Osteoblast (primary cell): ENCODE measurements at regions not wholly inside any gene's neighbourhood (a gene's known extent, or its start where the extent isn't known, plus 50 kb on each side); places are given as distances from the start of the nearest gene placed in this dataset.

Experiments used
- DNase-seq: peaks from one replicate; pipeline ENCODE4 v3.0.0; 2011; ENCODE audit warnings: low spot score, mixed read lengths; ENCODE audit not compliant: insufficient read length; ENCODE audit errors: missing footprints
- H2AFZ ChIP-seq: 2 replicates; pipeline ENCODE4 v1.6.0; 2011; ENCODE audit warnings: mild to moderate bottlenecking, low read length
- H3K27ac ChIP-seq: 2 replicates; pipeline ENCODE4 v1.5.1; 2011; ENCODE audit warnings: mild to moderate bottlenecking, low read depth, low read length, moderate library complexity
- H3K27me3 ChIP-seq: 2 replicates; pipeline ENCODE4 v1.6.0; 2012; ENCODE audit warnings: mild to moderate bottlenecking, control low read depth, inconsistent platforms, low read length, moderate library complexity; ENCODE audit not compliant: insufficient read depth
- H3K36me3 ChIP-seq: 2 replicates; pipeline ENCODE4 v1.5.1; 2011; ENCODE audit warnings: mild to moderate bottlenecking, low read length, control low read depth, moderate library complexity; ENCODE audit not compliant: insufficient read depth
- H3K4me1 ChIP-seq: 2 replicates; pipeline ENCODE4 v1.5.1; 2011; ENCODE audit warnings: mild to moderate bottlenecking, low read length, control low read depth, moderate library complexity; ENCODE audit not compliant: insufficient read depth
- H3K4me2 ChIP-seq: 2 replicates; pipeline ENCODE4 v1.6.0; 2011; ENCODE audit warnings: mild to moderate bottlenecking, low read length; ENCODE audit not compliant: insufficient read depth
- H3K4me3 ChIP-seq: fragments of 200-600 bp; sonication (generic); 3 replicates; pipeline ENCODE4 v1.5.1; 2012; ENCODE audit warnings: mild to moderate bottlenecking, low read length, inconsistent platforms; ENCODE audit not compliant: insufficient read depth
- H3K79me2 ChIP-seq: 2 replicates; pipeline ENCODE4 v1.6.0; 2012; ENCODE audit warnings: mild to moderate bottlenecking, low read length, control low read depth, inconsistent platforms; ENCODE audit not compliant: insufficient read depth
- H3K9me3 ChIP-seq: 2 replicates; pipeline ENCODE4 v1.5.1; 2011; ENCODE audit warnings: low read depth, low read length, control low read depth
- H4K20me1 ChIP-seq: 2 replicates; pipeline ENCODE4 v1.6.0; 2012; ENCODE audit warnings: mild to moderate bottlenecking, low read length, control low read depth; ENCODE audit not compliant: insufficient read depth
- CTCF ChIP-seq: IDR thresholded peaks from 2 replicates; pipeline ENCODE4 v1.5.1; 2011; ENCODE audit warnings: mild to moderate bottlenecking, low read depth, low read length, moderate library complexity; ENCODE audit errors: extremely low read depth

GRCh38 chr10:10865303-10865702, 152.4 kb upstream of the CELF2 start:
- Histone ChIP-seq H3K36me3 (no peaks in the 10 kb centered on the region), H3K4me3 (no peak overlapping the region), H3K9me3 (no peaks in the 10 kb centered on the region), H3K27ac (no peak overlapping the region), H3K79me2 (no peaks in the 10 kb centered on the region), H4K20me1 (no peaks in the 10 kb centered on the region), H2AFZ (no peak overlapping the region), H3K4me2 (no peak overlapping the region), H3K4me1 (no peaks in the 10 kb centered on the region), H3K27me3 (no peaks in the 10 kb centered on the region)
- peak; percentile 48 for DNase-seq
- no peak for TF ChIP-seq CTCF

- no peak for TF ChIP-seq CTCF
- no peaks in the 10 kb centered on the region for H3K9me3 ChIP-seq
- no peaks in the 10 kb centered on the region for H3K27me3 ChIP-seq
- no peak for DNase-seq
- H4K20me1 ChIP-seq, result no peaks in the 10 kb centered on the region
- H3K79me2 ChIP-seq, result no peaks in the 10 kb centered on the region
- H3K27ac ChIP-seq, result no peak overlapping the region
- no peak overlapping the region for H3K4me3 ChIP-seq
- peaks cover 1% of the 10 kb centered on the region for H3K4me1 ChIP-seq
- no peak overlapping the region for H2AFZ ChIP-seq
- H3K4me2 ChIP-seq, result no peak overlapping the region
- H3K36me3 ChIP-seq, result no peaks in the 10 kb centered on the region
Observed at GRCh38 chr10:10865913-10866312, 151.8 kb upstream of the CELF2 start.

GRCh38 chr10:10869592-10869991, 148.1 kb upstream of the CELF2 start:
- Histone ChIP-seq H3K9me3 (no peaks in the 10 kb centered on the region), H3K4me3 (no peak overlapping the region), H3K4me2 (no peak overlapping the region), H3K79me2 (no peaks in the 10 kb centered on the region), H2AFZ (no peak overlapping the region), H3K4me1 (peaks cover 22% of the 10 kb centered on the region), H3K27ac (no peak overlapping the region), H4K20me1 (no peaks in the 10 kb centered on the region), H3K27me3 (no peaks in the 10 kb centered on the region), H3K36me3 (no peaks in the 10 kb centered on the region)
- peak; percentile 45 for DNase-seq
- TF ChIP-seq CTCF, result no peak

DNA sequence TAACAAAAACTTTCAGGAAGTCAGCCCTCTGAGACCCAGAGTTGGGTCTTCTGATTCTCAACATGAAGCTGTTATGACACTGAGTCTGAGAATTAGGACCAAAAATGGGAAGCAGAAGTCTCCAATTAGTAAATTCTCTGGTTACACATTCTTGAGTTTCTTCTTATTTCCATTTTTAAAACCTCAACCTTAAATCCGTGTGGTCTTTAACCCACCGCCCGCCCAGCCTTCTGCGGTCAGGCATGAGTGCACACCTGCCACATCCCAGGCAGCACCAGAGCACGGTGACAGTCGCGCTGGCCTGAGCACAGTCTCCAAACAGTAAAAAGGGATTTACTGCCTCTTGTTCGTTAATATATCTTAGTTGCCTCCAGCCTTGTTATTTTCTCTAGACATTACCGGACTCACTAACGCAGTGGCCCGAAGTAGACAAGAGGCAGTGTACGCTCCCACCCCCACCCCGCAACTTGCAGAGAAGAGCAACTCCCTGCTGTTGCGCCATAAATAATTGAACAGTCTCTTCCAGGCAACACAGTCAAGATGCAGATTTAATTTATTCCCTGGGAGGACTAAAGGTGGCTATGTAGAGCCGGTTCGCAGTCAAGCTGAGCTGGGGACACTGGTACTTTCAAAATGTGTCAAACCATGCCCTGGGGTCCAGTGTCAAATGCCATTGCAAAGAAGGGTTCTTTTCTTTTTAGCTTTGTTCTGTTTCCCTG, 147.0 kb upstream of the CELF2 start:
- Histone ChIP-seq H3K79me2 (no peaks in the 10 kb centered on the region), H3K4me3 (no peak overlapping the region), H3K4me1 (peaks cover 22% of the 10 kb centered on the region), H3K27ac (peak overlapping the region; percentile 94), H3K4me2 (no peak overlapping the region), H2AFZ (peak overlapping the region; percentile 30), H3K9me3 (no peaks in the 10 kb centered on the region), H3K27me3 (no peaks in the 10 kb centered on the region), H4K20me1 (no peaks in the 10 kb centered on the region), H3K36me3 (no peaks in the 10 kb centered on the region)
- peak; percentile 27 for DNase-seq
- no peak for TF ChIP-seq CTCF
